K562 (cell line): ENCODE measurements at regions not wholly inside any gene's neighbourhood (a gene's known extent, or its start where the extent isn't known, plus 50 kb on each side); places are given as distances from the start of the nearest gene placed in this dataset.

Source experiments
- ATAC-seq: fragments of 200-7000 bp; cut with Tn5 transposase; 3 replicates; pipeline ENCODE4 v1.9.1; 2020; ENCODE audit warnings: moderate library complexity
- BruUV-seq: library from RNA; stranded (reverse); fragments of 400-500 nt; replicated peaks from 2 replicates; lab custom pipeline; 2021; lab: Mats Ljungman, UMichigan
- CTCF ChIA-PET: fragments of 300-600 bp; formaldehyde crosslinking; extraction: SDS; loops from one replicate; lab custom pipeline; 2021; ENCODE audit warnings: low intra/inter-chr PET ratio; lab: Yijun Ruan, JAX
- POLR2A ChIA-PET: fragments of 300-600, 350-650 bp; sonication (Branson Sonifier 250); formaldehyde crosslinking; extraction: SDS; loops from one replicate; lab custom pipeline; 2021; ENCODE audit warnings: antibody characterized with exemption, inconsistent platforms; lab: Yijun Ruan, JAX
- DNase-seq, 4 experiments: peaks; one replicate each; pipeline versions ENCODE4 v3.0.0 to v3.0.0-alpha.2; 2011 to 2018; ENCODE audit warnings: low spot score in 3 of 4, mixed read lengths in 3 of 4; ENCODE audit errors: extremely low read depth in 1 of 4
- FAIRE-seq: peaks from 2 replicates; lab custom pipeline; 2011; peaks lifted over from hg19 to GRCh38; lab: Jason Lieb, UNC
- H2AFZ ChIP-seq: 2 replicates; pipeline ENCODE4 v1.6.0; 2011; ENCODE audit warnings: low read depth, low read length, control low read depth, inconsistent platforms
- H3K27ac ChIP-seq: fragments of 200-600 bp; 3 replicates; pipeline ENCODE4 v1.8.0; 2011; ENCODE audit warnings: low read depth, mild to moderate bottlenecking, control low read depth, inconsistent platforms, low read length, moderate library complexity, mixed read lengths; ENCODE audit errors: extremely low read depth
- H3K27me3 ChIP-seq, 2 experiments: fragments of 300-600 bp in 1 of 2; 2 replicates in 1 of 2; 3 replicates in 1 of 2; pipeline versions ENCODE4 v1.6.0 to v1.8.0; 2011; ENCODE audit warnings: inconsistent platforms in 2 of 2, low read length in 2 of 2, mild to moderate bottlenecking in 1 of 2, mixed read lengths in 1 of 2, moderate library complexity in 1 of 2; ENCODE audit not compliant: control insufficient read depth in 2 of 2, insufficient read depth in 2 of 2
- H3K36me3 ChIP-seq: fragments of 300-600 bp; 3 replicates; pipeline ENCODE4 v1.8.0; 2011; ENCODE audit warnings: mild to moderate bottlenecking, low read length, inconsistent platforms; ENCODE audit not compliant: control insufficient read depth, insufficient read depth
- H3K4me1 ChIP-seq, 2 experiments: fragments of 200-600 bp in 1 of 2; replicated peaks in 1 of 2; 2 replicates in 1 of 2; 3 replicates in 1 of 2; pipeline versions ENCODE4 v1.5.1 to v1.8.0; 2011; ENCODE audit warnings: inconsistent platforms in 2 of 2, low read length in 2 of 2, mild to moderate bottlenecking in 1 of 2, mixed read lengths in 1 of 2, moderate library complexity in 1 of 2; ENCODE audit not compliant: control insufficient read depth in 2 of 2, insufficient read depth in 2 of 2
- H3K4me2 ChIP-seq: 2 replicates; pipeline ENCODE4 v1.6.1; 2011; ENCODE audit warnings: low read length, control low read depth, inconsistent platforms, mixed read lengths; ENCODE audit not compliant: insufficient read depth
- H3K4me3 ChIP-seq: fragments of 200-600 bp; sonication (generic), shearing (Covaris generic); 2 replicates; pipeline ENCODE4 v1.5.1; 2016; ENCODE audit warnings: control low read depth, inconsistent platforms
- H3K79me2 ChIP-seq: fragments of 200-600 bp; 3 replicates; pipeline ENCODE4 v1.8.0; 2011; ENCODE audit warnings: low read length, inconsistent platforms; ENCODE audit not compliant: control insufficient read depth, insufficient read depth
- H3K9ac ChIP-seq, 2 experiments: 2 replicates each; pipeline versions ENCODE4 v1.6.0 to v1.6.1; 2011; ENCODE audit warnings: low read depth in 2 of 2, low read length in 2 of 2, control low read depth in 1 of 2, inconsistent platforms in 1 of 2, mild to moderate bottlenecking in 1 of 2, mixed read lengths in 1 of 2; ENCODE audit not compliant: insufficient read depth in 1 of 2
- H3K9me1 ChIP-seq: one replicate; pipeline ENCODE4 v1.6.0; 2011; ENCODE audit warnings: inconsistent platforms, mild to moderate bottlenecking, low read length, moderate library complexity; ENCODE audit not compliant: control insufficient read depth, insufficient read depth
- H3K9me3 ChIP-seq: replicated peaks from 2 replicates; pipeline ENCODE4 v1.5.1; 2011; ENCODE audit warnings: low read depth, low read length, inconsistent platforms; ENCODE audit not compliant: control insufficient read depth, insufficient read depth
- H4K20me1 ChIP-seq: replicated peaks from 2 replicates; pipeline ENCODE4 v1.6.1; 2011; ENCODE audit warnings: low read length, inconsistent platforms, mixed read lengths; ENCODE audit not compliant: control insufficient read depth, insufficient read depth
- GATAD2A ChIP-seq: fragments of 450-650 bp; IDR thresholded peaks from 2 replicates; pipeline ENCODE4 v1.6.1; 2017
- HBP1 ChIP-seq: fragments of 450-650 bp; formaldehyde crosslinking; IDR thresholded peaks from 2 replicates; pipeline ENCODE4 v1.4.0; 2022; ENCODE audit warnings: missing genetic modification characterization
- KLF1 ChIP-seq: fragments of 450-650 bp; IDR thresholded peaks from 2 replicates; pipeline ENCODE4 v1.6.1; 2016; ENCODE audit warnings: missing genetic modification characterization, missing compliant biosample characterization
- KLF6 ChIP-seq: fragments of 250-450 bp; sonication (Bioruptor Pico); IDR thresholded peaks from 2 replicates; pipeline ENCODE4 v1.4.0; 2020; ENCODE audit warnings: mild to moderate bottlenecking, moderate library complexity, borderline replicate concordance
- MYC ChIP-seq, 2 experiments: fragments of 250-450 bp in 1 of 2; sonication (Bioruptor Pico) in 1 of 2; IDR thresholded peaks; 2 replicates each; pipeline versions ENCODE4 v1.5.1 to v1.6.1; 2012 to 2021; ENCODE audit warnings: low read depth in 2 of 2, borderline replicate concordance in 1 of 2, improper control_type of control experiment in 1 of 2, low read length in 1 of 2, mild to moderate bottlenecking in 1 of 2, moderate library complexity in 1 of 2
- ZNF699 ChIP-seq: fragments of 250-450 bp; sonication (Bioruptor Pico); IDR thresholded peaks from 2 replicates; pipeline ENCODE4 v1.8.0; 2021; ENCODE audit warnings: mild to moderate bottlenecking, moderate library complexity; ENCODE audit not compliant: insufficient replicate concordance
- WGBS: fragments of 100-300 bp; shearing (Covaris generic); methylation state at CpG from one replicate; pipeline ENCODE4 v1.1.6; 2016; ENCODE audit warnings: low coverage, mixed read lengths; ENCODE audit not compliant: insufficient coverage; ENCODE audit errors: missing lambda C conversion rate; 5-methylcytosine and 5-hydroxymethylcytosine counted together
- in situ Hi-C: fragments of 300-500 bp; cut with MboI; formaldehyde crosslinking; loops from 4 replicates; pipeline ENCODE4 v1.15.0; 2018; ENCODE audit warnings: inconsistent platforms, mixed read lengths
- intact Hi-C: fragments of 100-400 bp; cut with micrococcal nuclease; formaldehyde crosslinking; loops from 2 replicates; pipeline ENCODE4 v1.14.2; 2022

DNA sequence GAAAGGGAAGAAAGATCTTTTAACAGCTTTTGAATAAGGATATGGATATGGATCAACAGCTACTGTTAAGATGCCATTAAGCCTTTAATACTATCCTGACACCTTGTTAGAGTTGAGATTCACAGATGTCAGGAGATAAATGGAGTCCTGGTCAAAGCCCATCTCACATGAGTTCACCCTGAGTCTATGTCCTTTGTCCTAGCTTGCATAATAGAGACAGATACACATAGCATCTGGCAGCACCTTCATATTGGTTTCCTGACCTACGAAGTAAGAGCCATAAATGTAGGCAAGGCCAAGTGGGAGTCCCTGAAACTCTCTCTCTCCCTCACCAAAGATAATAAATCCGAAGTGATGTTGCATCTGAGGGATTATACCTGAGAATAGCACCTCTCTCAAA lies 79.1 kb upstream of the F13A1 start (continued):
- TF ChIP-seq MYC (IDR thresholded peaks at IDR 0.05; ENCODE audit: low read depth, low read length) (no peak), MYC (CRISPR knock-in tag; IDR thresholded peaks at IDR 0.05; ENCODE audit: borderline replicate concordance, low read depth) (no peak)

GRCh38 chr6:6401401-6401800 lies 80.9 kb upstream of the F13A1 start:
- Histone ChIP-seq H3K27me3 (no peaks in the 10 kb centered on the region), H3K4me2 (no peak overlapping the region), H4K20me1 (no peaks in the 10 kb centered on the region), H2AFZ (no peak overlapping the region), H3K9me3 (no peaks in the 10 kb centered on the region), H3K9ac (no peak overlapping the region), H3K4me1 (no peaks in the 10 kb centered on the region), H3K4me3 (no peak overlapping the region), H3K27ac (no peak overlapping the region), H3K36me3 (no peaks in the 10 kb centered on the region), H3K79me2 (no peaks in the 10 kb centered on the region), H3K9me1 (no peaks in the 10 kb centered on the region)
- BruUV-seq, result no TSS peak
- WGBS, result 0% methylated on average over 1 of the region's 1 CpG
- DNase-seq, result no peak
- in situ Hi-C loops (no loop called here), intact Hi-C loops (no loop called here)
- ChIA-PET POLR2A (no interaction called here), CTCF (no interaction called here)
- no peak for TF ChIP-seq GATAD2A
- no peak for ATAC-seq
- no peak for FAIRE-seq

GRCh38 chr6:6402006-6402405 lies 81.5 kb upstream of the F13A1 start:
- intact Hi-C loops (no loop called here), in situ Hi-C loops (no loop called here)
- DNase-seq, result no peak
- no peaks in the 10 kb centered on the region for H3K4me1 ChIP-seq
- no peak overlapping the region for H3K9ac ChIP-seq
- no peak overlapping the region for H3K27ac ChIP-seq
- ChIA-PET CTCF (no interaction called here), POLR2A (no interaction called here)
- ATAC-seq, result no peak
- no peak for FAIRE-seq
- H3K79me2 ChIP-seq, result no peaks in the 10 kb centered on the region
- no peaks in the 10 kb centered on the region for H3K36me3 ChIP-seq
- no peak overlapping the region for H2AFZ ChIP-seq
- WGBS, result 0% methylated on average over 2 of the region's 2 CpGs
- H3K9me3 ChIP-seq, result no peaks in the 10 kb centered on the region
- H3K27me3 ChIP-seq, result no peaks in the 10 kb centered on the region
- no peaks in the 10 kb centered on the region for H4K20me1 ChIP-seq
- H3K4me3 ChIP-seq, result no peak overlapping the region
- no TSS peak for BruUV-seq
- H3K9me1 ChIP-seq, result no peaks in the 10 kb centered on the region
- H3K4me2 ChIP-seq, result no peak overlapping the region
- no peak for TF ChIP-seq KLF1 (tag)
- no peak for TF ChIP-seq KLF6 (CRISPR knock-in tag)
- TF ChIP-seq HBP1 (CRISPR knock-in tag), result no peak
- no peak for TF ChIP-seq ZNF699 (CRISPR knock-in tag)
